CD4-positive, alpha-beta T cell treated with Interleukin-6 at 100 ng/mL for 8 hours (primary cell): ENCODE measurements at regions not wholly inside any gene's neighbourhood (a gene's known extent, or its start where the extent isn't known, plus 50 kb on each side); places are given as distances from the start of the nearest gene placed in this dataset.
"Not testable (repeated sequence)": the region's sequence is repeated elsewhere in the genome, so short reads cannot be mapped to it uniquely, and the experiment has no call there.

Experiments used
- DNase-seq: peaks from one replicate; pipeline ENCODE4 v3.0.0-alpha.2; 2020; ENCODE audit warnings: mixed read lengths, low spot score

GRCh38 chr15:70602834-70603560 lies 160.4 kb downstream of the UACA start:
- no peak for DNase-seq

- DNase-seq: no peak
Observed at GRCh38 chr15:70602281-70602680, 161.1 kb downstream of the UACA start.

- no peak for DNase-seq
Observed at GRCh38 chr15:70597945-70598344, 165.4 kb downstream of the UACA start.

- no peak for DNase-seq
Observed at GRCh38 chr15:70597056-70597603, 166.2 kb downstream of the UACA start.

- DNase-seq: no peak
Observed at GRCh38 chr15:70596354-70597055, 166.9 kb downstream of the UACA start.

- DNase-seq: no peak
Observed at GRCh38 chr15:70593795-70594194, 169.6 kb downstream of the UACA start.

GRCh38 chr15:70589728-70590127 lies 173.6 kb downstream of the UACA start:
- no peak for DNase-seq

GRCh38 chr15:70589221-70589620 lies 174.1 kb downstream of the UACA start:
- no peak for DNase-seq

GRCh38 chr15:70588613-70589012 lies 174.7 kb downstream of the UACA start:
- DNase-seq: no peak

GRCh38 chr15:70587896-70588567 lies 175.3 kb downstream of the UACA start:
- DNase-seq: no peak

GRCh38 chr15:70587012-70587634 lies 176.2 kb downstream of the UACA start:
- not testable (repeated sequence) for DNase-seq

- no peak for DNase-seq
Observed at GRCh38 chr15:70586241-70586640, 177.1 kb downstream of the UACA start.

GRCh38 chr15:70585707-70586034 lies 177.7 kb downstream of the UACA start:
- no peak for DNase-seq

GRCh38 chr15:70584838-70585706 lies 178.3 kb downstream of the UACA start:
- DNase-seq: peak; percentile 27

GRCh38 chr15:70584441-70584837 lies 178.9 kb downstream of the UACA start:
- no peak for DNase-seq

- no peak for DNase-seq
Observed at GRCh38 chr15:70583006-70583405, 180.4 kb downstream of the UACA start.

GRCh38 chr15:70582143-70582945 lies 181.0 kb downstream of the UACA start:
- no peak for DNase-seq

- no peak for DNase-seq
Observed at GRCh38 chr15:70580958-70581357, 182.4 kb downstream of the UACA start.

GRCh38 chr15:70580286-70580685 lies 183.1 kb downstream of the UACA start:
- DNase-seq: no peak

- DNase-seq: no peak
Observed at GRCh38 chr15:70579766-70580165, 183.6 kb downstream of the UACA start.

GRCh38 chr15:70578196-70578595 lies 185.2 kb downstream of the UACA start:
- DNase-seq: no peak
